ENCODE measurements at regions not wholly inside any gene's neighbourhood (a gene's known extent, or its start where the extent isn't known, plus 50 kb on each side); places are given as distances from the start of the nearest gene placed in this dataset.
"Not testable (repeated sequence)": the region's sequence is repeated elsewhere in the genome, so short reads cannot be mapped to it uniquely, and the experiment has no call there.

DNA sequence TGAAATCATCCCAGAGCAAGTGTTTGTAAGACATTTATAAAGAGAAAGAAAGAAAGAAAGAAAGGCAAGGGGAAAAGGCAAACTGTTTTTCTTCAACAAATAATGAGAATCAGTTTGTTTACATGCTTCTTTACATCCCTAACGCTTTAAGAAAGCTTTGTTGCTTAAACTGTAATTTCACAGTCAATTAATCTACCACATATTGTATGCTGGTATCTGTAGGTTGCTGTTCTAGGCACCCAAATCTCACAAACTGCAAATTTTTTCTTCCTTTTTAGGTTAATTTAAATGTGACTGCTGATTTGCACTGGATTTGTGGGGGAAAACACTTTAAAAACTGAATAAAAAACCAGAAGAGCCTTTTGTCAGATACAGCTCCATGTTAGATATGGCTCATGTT, 384.2 kb downstream of the ATP23 start:
- Histone ChIP-seq H3K4me3 (no peak overlapping the region), H3K27ac (no peak overlapping the region), H3K9me3 (no peaks in the 10 kb centered on the region), H3K36me3 (no peaks in the 10 kb centered on the region), H3K27me3 (replicated peaks; ENCODE audit: insufficient read depth) (no peaks in the 10 kb centered on the region), H3K4me1 (ENCODE audit: control insufficient read depth in 1 of 2, low read depth in 2 of 2) (no peaks in the 10 kb centered on the region)
- TF ChIP-seq, protein P1, sequence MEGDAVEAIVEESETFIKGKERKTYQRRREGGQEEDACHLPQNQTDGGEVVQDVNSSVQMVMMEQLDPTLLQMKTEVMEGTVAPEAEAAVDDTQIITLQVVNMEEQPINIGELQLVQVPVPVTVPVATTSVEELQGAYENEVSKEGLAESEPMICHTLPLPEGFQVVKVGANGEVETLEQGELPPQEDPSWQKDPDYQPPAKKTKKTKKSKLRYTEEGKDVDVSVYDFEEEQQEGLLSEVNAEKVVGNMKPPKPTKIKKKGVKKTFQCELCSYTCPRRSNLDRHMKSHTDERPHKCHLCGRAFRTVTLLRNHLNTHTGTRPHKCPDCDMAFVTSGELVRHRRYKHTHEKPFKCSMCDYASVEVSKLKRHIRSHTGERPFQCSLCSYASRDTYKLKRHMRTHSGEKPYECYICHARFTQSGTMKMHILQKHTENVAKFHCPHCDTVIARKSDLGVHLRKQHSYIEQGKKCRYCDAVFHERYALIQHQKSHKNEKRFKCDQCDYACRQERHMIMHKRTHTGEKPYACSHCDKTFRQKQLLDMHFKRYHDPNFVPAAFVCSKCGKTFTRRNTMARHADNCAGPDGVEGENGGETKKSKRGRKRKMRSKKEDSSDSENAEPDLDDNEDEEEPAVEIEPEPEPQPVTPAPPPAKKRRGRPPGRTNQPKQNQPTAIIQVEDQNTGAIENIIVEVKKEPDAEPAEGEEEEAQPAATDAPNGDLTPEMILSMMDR (IDR thresholded peaks at IDR 0.05) = no peak
- ATAC-seq (ENCODE audit: insufficient number of reproducible peaks, low FRiP score, low read depth) (no peak), DNase-seq (ENCODE audit: low spot score) (no peak)

DNA sequence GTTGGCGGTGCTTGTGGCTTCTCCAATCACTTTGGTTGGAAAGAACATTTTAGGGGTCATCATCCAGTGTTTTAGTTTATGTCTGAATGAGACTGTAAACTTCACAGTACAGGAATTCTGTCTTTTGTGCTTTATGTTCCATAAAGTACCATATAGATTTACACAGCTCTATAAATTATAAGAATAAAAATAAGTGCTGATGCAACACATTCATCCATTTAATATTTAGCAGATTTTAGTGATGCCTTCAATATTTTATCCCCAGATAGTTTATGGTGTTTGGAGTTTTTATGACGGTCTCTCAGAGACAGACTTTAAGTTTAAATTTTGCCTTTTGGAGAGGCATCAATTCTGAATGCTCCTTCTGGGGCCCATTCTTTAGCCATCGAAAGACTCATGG, 385.2 kb downstream of the ATP23 start:
- TF ChIP-seq, protein P1 (IDR thresholded peaks at IDR 0.05) = no peak
- H3K4me1 ChIP-seq (ENCODE audit: control insufficient read depth in 1 of 2, low read depth in 2 of 2) = no peaks in the 10 kb centered on the region
- no peak overlapping the region for H3K4me3 ChIP-seq
- ATAC-seq (ENCODE audit: insufficient number of reproducible peaks, low FRiP score, low read depth) (no peak), DNase-seq (ENCODE audit: low spot score) (no peak)
- no peak overlapping the region for H3K27ac ChIP-seq
- H3K36me3 ChIP-seq = no peaks in the 10 kb centered on the region
- H3K9me3 ChIP-seq = no peaks in the 10 kb centered on the region
- no peaks in the 10 kb centered on the region for H3K27me3 ChIP-seq (replicated peaks; ENCODE audit: insufficient read depth)

DNA sequence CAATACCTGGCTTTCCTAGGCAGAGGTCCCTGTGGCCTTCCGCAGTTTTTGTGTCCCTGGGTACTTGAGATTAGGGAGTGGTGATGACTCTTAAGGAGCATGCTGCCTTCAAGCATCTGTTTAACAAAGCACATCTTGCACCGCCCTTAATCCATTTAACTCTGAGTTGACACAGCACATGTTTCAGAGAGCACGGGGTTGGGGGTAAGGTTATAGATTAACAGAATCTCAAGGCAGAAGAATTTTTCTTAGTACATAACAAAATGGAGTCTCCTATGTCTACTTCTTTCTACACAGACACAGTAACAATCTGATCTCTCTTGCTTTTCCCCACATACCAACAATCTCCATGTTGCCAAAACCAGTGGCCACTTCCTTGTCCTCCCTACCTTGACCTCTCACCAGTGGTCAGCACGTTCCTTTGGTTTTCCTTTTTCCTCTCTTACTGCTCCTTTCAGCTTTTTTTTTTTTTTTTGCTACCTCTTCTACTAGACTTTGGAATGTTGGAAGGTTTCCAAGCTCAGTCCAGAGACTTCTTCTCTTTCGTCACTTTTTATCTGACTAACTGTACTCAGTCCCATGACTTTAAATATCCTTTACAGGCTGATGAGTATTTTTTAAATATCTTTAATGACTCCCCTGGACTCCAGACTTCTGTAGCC, 395.3 kb downstream of the ATP23 start:
- H3K9me3 ChIP-seq; H3K36me3 ChIP-seq; H3K27me3 ChIP-seq (replicated peaks; ENCODE audit: insufficient read depth); ATAC-seq (ENCODE audit: insufficient number of reproducible peaks, low FRiP score, low read depth); DNase-seq (ENCODE audit: low spot score); H3K4me1 ChIP-seq (ENCODE audit: control insufficient read depth in 1 of 2, low read depth in 2 of 2); H3K4me3 ChIP-seq; H3K27ac ChIP-seq: not testable (repeated sequence)

DNA sequence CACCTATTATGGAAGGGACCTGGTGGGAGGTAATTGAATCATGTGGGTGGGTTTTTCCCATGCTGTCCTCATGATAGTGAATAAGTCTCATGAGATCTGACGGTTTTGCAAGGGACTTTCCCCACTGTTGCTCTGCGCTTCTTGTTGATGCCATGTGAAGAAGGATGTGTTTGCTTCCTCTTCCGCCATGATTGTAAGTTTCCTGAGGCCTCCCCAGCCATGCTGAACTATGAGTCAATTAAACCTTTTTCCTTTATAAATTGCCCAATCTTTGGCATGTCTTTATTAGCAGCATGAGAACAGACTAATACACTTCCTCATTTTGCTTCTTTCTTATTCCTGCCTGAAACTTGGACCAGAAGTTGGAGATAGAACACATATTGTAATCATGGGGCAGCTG, 396.2 kb downstream of the ATP23 start:
- not testable (repeated sequence) for H3K9me3 ChIP-seq; H3K4me1 ChIP-seq (ENCODE audit: control insufficient read depth in 1 of 2, low read depth in 2 of 2); H3K27ac ChIP-seq; DNase-seq (ENCODE audit: low spot score); H3K27me3 ChIP-seq (replicated peaks; ENCODE audit: insufficient read depth); H3K4me3 ChIP-seq; H3K36me3 ChIP-seq; ATAC-seq (ENCODE audit: insufficient number of reproducible peaks, low FRiP score, low read depth)

DNA sequence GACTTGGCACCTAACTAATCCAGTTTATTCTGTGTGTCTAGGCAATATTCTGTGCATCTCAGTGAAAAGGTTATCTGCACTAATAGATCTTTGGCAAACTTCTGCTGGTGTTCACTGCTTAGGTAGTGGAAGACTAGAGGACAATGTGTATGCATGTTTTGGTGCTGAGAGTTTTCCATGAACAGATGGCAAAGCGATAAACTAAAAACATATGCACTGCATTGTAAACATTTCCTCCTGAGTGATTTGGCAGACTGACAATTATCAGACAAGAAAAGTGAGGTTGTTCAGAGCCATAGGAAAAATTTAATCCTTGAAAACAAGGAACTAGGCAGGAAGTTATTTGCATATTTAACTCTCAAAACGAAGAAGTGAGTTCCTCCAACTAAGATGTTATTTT, 400.4 kb downstream of the ATP23 start:
- no peak for ATAC-seq (ENCODE audit: insufficient number of reproducible peaks, low FRiP score, low read depth)
- H3K27me3 ChIP-seq (replicated peaks; ENCODE audit: insufficient read depth) = no peaks in the 10 kb centered on the region
- TF ChIP-seq, protein P1 (IDR thresholded peaks at IDR 0.05) = no peak
- H3K9me3 ChIP-seq = no peaks in the 10 kb centered on the region
- no peaks in the 10 kb centered on the region for H3K36me3 ChIP-seq
- H3K4me3 ChIP-seq = no peak overlapping the region
- no peak for DNase-seq (ENCODE audit: low spot score)
- no peak overlapping the region for H3K27ac ChIP-seq
- H3K4me1 ChIP-seq (ENCODE audit: control insufficient read depth in 1 of 2, low read depth in 2 of 2) = peaks cover 0 to 6% of the 10 kb centered on the region in 2 donors

DNA sequence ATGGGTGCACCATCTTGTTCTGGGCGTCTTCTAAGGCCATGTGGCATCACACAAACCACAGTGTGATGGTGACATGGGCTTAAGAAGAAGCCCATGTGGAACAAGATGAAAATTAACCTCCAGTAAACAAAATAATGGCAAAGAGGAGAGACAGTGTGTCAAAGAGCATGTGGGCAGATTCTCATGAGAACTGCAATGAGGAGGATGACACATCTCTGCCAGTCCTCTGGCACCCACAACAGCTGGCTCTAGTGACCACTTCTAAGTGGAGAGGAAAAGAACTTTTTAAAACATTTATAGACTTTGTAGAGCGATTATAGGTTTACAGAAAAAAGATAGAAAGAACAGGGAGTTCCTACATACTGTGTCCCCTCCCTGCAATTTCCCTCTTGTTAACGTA, 401.4 kb downstream of the ATP23 start:
- TF ChIP-seq, protein P1 (IDR thresholded peaks at IDR 0.05) = no peak
- DNase-seq (ENCODE audit: low spot score) = no peak
- Histone ChIP-seq H3K4me1 (ENCODE audit: control insufficient read depth in 1 of 2, low read depth in 2 of 2) (peaks cover 0 to 7% of the 10 kb centered on the region in 2 donors), H3K27ac (no peak overlapping the region), H3K4me3 (no peak overlapping the region), H3K9me3 (no peaks in the 10 kb centered on the region), H3K27me3 (replicated peaks; ENCODE audit: insufficient read depth) (no peaks in the 10 kb centered on the region), H3K36me3 (no peaks in the 10 kb centered on the region)
- no peak for ATAC-seq (ENCODE audit: insufficient number of reproducible peaks, low FRiP score, low read depth)

Data from thoracic aorta (tissue), 2 donors.